SK-N-SH (cell line): ENCODE measurements at regions not wholly inside any gene's neighbourhood (a gene's known extent, or its start where the extent isn't known, plus 50 kb on each side); places are given as distances from the start of the nearest gene placed in this dataset.

Experiments
- CTCF ChIA-PET: fragments of 300-600, 350-600 bp; formaldehyde crosslinking; extraction: SDS; loops from one replicate; lab custom pipeline; 2021; lab: Yijun Ruan, JAX
- POLR2A ChIA-PET: fragments of 350-600 bp; sonication (Branson Sonifier 250); formaldehyde crosslinking; extraction: SDS; loops from one replicate; lab custom pipeline; 2020; ENCODE audit warnings: antibody characterized with exemption, inconsistent platforms; lab: Yijun Ruan, JAX
- DNase-seq: peaks from one replicate; pipeline ENCODE4 v3.0.0; 2012
- H2AFZ ChIP-seq: fragments of 200-600 bp; sonication (generic); 2 replicates; pipeline ENCODE4 v1.8.1; 2016; ENCODE audit warnings: antibody characterized with exemption, mild to moderate bottlenecking, low read depth
- H3F3A ChIP-seq: fragments of 200-600 bp; sonication (generic); replicated peaks from 2 replicates; pipeline ENCODE3; 2016; ENCODE audit warnings: antibody characterized with exemption, mild to moderate bottlenecking; ENCODE audit not compliant: insufficient read depth
- H3K27ac ChIP-seq, 2 experiments: fragments of 200-500 bp in 1 of 2; fragments of 200-600 bp in 1 of 2; sonication (Bioruptor generic) in 1 of 2; sonication (generic), shearing (Covaris generic) in 1 of 2; 2 replicates each; pipeline versions ENCODE4 v1.5.1 to v1.6.1; 2014 to 2016; ENCODE audit warnings: low read depth in 2 of 2, inconsistent platforms in 1 of 2, low read length in 1 of 2, mild to moderate bottlenecking in 1 of 2, mixed read lengths in 1 of 2
- H3K27me3 ChIP-seq: fragments of 200-600 bp; sonication (generic), shearing (Covaris generic); 2 replicates; pipeline ENCODE4 v1.6.1; 2016; ENCODE audit warnings: mixed run types; ENCODE audit not compliant: insufficient read depth
- H3K36me3 ChIP-seq, 2 experiments: fragments of 200-500 bp in 1 of 2; fragments of 200-600 bp in 1 of 2; sonication (Bioruptor generic) in 1 of 2; sonication (generic) in 1 of 2; replicated peaks in 1 of 2; 2 replicates each; pipeline versions ENCODE3 to v1.5.1; 2014 to 2016; ENCODE audit warnings: low read length in 1 of 2, mild to moderate bottlenecking in 1 of 2; ENCODE audit not compliant: insufficient read depth in 2 of 2, control insufficient read depth in 1 of 2
- H3K4me1 ChIP-seq, 2 experiments: fragments of 200-500 bp in 1 of 2; fragments of 200-600 bp in 1 of 2; sonication (Bioruptor generic) in 1 of 2; sonication (generic), shearing (Covaris generic) in 1 of 2; 2 replicates each; pipeline versions ENCODE4 v1.5.1 to v1.6.1; 2014 to 2016; ENCODE audit warnings: low read depth in 1 of 2, low read length in 1 of 2, mixed run types in 1 of 2; ENCODE audit not compliant: insufficient read depth in 2 of 2, control insufficient read depth in 1 of 2
- H3K4me2 ChIP-seq: fragments of 200-600 bp; sonication (generic), shearing (Covaris generic); 2 replicates; pipeline ENCODE4 v1.6.1; 2017; ENCODE audit warnings: mixed run types
- H3K4me3 ChIP-seq, 2 experiments: fragments of 200-500 bp in 1 of 2; fragments of 200-600 bp in 1 of 2; sonication (Bioruptor generic) in 1 of 2; sonication (generic), shearing (Covaris generic) in 1 of 2; 2 replicates each; pipeline versions ENCODE4 v1.5.1 to v1.8.1; 2014 to 2016; ENCODE audit warnings: low read depth in 2 of 2, inconsistent platforms in 1 of 2, low read length in 1 of 2, mild to moderate bottlenecking in 1 of 2, mixed read lengths in 1 of 2, moderate library complexity in 1 of 2
- H3K79me2 ChIP-seq: fragments of 200-600 bp; sonication (generic); 2 replicates; pipeline ENCODE4 v1.8.1; 2017; ENCODE audit warnings: mild to moderate bottlenecking; ENCODE audit not compliant: insufficient read depth
- H3K9ac ChIP-seq: fragments of 200-600 bp; sonication (generic); 2 replicates; pipeline ENCODE4 v1.6.1; 2017; ENCODE audit warnings: mixed run types
- H3K9me2 ChIP-seq: fragments of 200-600 bp; sonication (generic); 2 replicates; pipeline ENCODE4 v1.6.1; 2017; ENCODE audit warnings: mixed run types
- H3K9me3 ChIP-seq: fragments of 200-600 bp; sonication (generic); 2 replicates; pipeline ENCODE4 v1.6.1; 2017; ENCODE audit warnings: mixed run types, mild to moderate bottlenecking, moderate library complexity
- H4K20me1 ChIP-seq: fragments of 200-600 bp; sonication (generic); 2 replicates; pipeline ENCODE4 v1.6.1; 2017; ENCODE audit warnings: mild to moderate bottlenecking, mixed run types; ENCODE audit not compliant: insufficient read depth
- CHD2 ChIP-seq: fragments of 150-350 bp; IDR thresholded peaks from 2 replicates; pipeline ENCODE4 v1.6.1; 2018; ENCODE audit warnings: low read length; ENCODE audit not compliant: partially characterized antibody
- CTCF ChIP-seq: fragments of 200-600 bp; sonication (generic); IDR thresholded peaks from 2 replicates; pipeline ENCODE4 v1.6.1; 2017; ENCODE audit warnings: antibody characterized with exemption, mild to moderate bottlenecking, moderate library complexity
- ELF1 ChIP-seq: IDR thresholded peaks from 2 replicates; pipeline ENCODE4 v1.4.0; 2012
- EP300 ChIP-seq, 2 experiments: IDR thresholded peaks; 2 replicates each; pipeline versions ENCODE4 v1.4.0 to v1.6.1; 2012; ENCODE audit warnings: borderline replicate concordance in 1 of 2, low read depth in 1 of 2, low read length in 1 of 2
- EZH2phosphoT487 ChIP-seq: fragments of 200-600 bp; sonication (generic); IDR thresholded peaks from 2 replicates; pipeline ENCODE4 v1.6.1; 2017; ENCODE audit warnings: low read depth, mixed run types, mild to moderate bottlenecking, antibody characterized with exemption, moderate library complexity, borderline replicate concordance
- GABPA ChIP-seq: IDR thresholded peaks from 2 replicates; pipeline ENCODE4 v1.4.0; 2012; ENCODE audit warnings: low read depth, mild to moderate bottlenecking
- IRF3 ChIP-seq: fragments of 150-350 bp; IDR thresholded peaks from 2 replicates; pipeline ENCODE4 v1.6.1; 2016; ENCODE audit warnings: mild to moderate bottlenecking, low read depth, low read length
- MEF2A ChIP-seq: IDR thresholded peaks from 2 replicates; pipeline ENCODE4 v1.4.0; 2012; ENCODE audit warnings: low read depth, borderline replicate concordance
- NRF1 ChIP-seq: IDR thresholded peaks from 2 replicates; pipeline ENCODE4 v1.6.1; 2012; ENCODE audit warnings: low read depth, mild to moderate bottlenecking, low read length
- RFX5 ChIP-seq: IDR thresholded peaks from 2 replicates; pipeline ENCODE4 v1.6.1; 2012; ENCODE audit warnings: mild to moderate bottlenecking, improper control_type of control experiment, low read length
- RXRA ChIP-seq: IDR thresholded peaks from 2 replicates; pipeline ENCODE4 v1.4.0; 2012; ENCODE audit warnings: low read depth, mild to moderate bottlenecking, borderline replicate concordance
- SIN3A ChIP-seq: IDR thresholded peaks from 2 replicates; pipeline ENCODE4 v1.6.1; 2012; ENCODE audit warnings: low read depth, mild to moderate bottlenecking, low read length, moderate library complexity, borderline replicate concordance
- SMC3 ChIP-seq: IDR thresholded peaks from 2 replicates; pipeline ENCODE4 v1.6.1; 2012; ENCODE audit warnings: low read depth, low read length, improper control_type of control experiment
- TCF12 ChIP-seq: IDR thresholded peaks from 2 replicates; pipeline ENCODE4 v1.4.0; 2012
- TEAD4 ChIP-seq: IDR thresholded peaks from 2 replicates; pipeline ENCODE4 v1.4.0; 2012; ENCODE audit warnings: mild to moderate bottlenecking, borderline replicate concordance; ENCODE audit not compliant: insufficient read depth
- USF2 ChIP-seq: fragments of 150-350 bp; IDR thresholded peaks from 2 replicates; pipeline ENCODE4 v1.6.1; 2017; ENCODE audit warnings: antibody characterized with exemption, low read length, low read depth, borderline replicate concordance
- YY1 ChIP-seq: IDR thresholded peaks from 2 replicates; pipeline ENCODE4 v1.4.0; 2012; ENCODE audit warnings: low read depth, mild to moderate bottlenecking
- ZBTB33 ChIP-seq: IDR thresholded peaks from 2 replicates; pipeline ENCODE4 v1.4.0; 2012; ENCODE audit warnings: low read depth, borderline replicate concordance
- WGBS: methylation state at CpG from one replicate; pipeline ENCODE4 v1.1.6; 2017; ENCODE audit warnings: low lambda C conversion rate; 5-methylcytosine and 5-hydroxymethylcytosine counted together

- no peaks in the 10 kb centered on the region for H3K27me3 ChIP-seq
- H3K4me3 ChIP-seq, result no peak overlapping the region
- WGBS, result 2% methylated on average over 4 of the region's 4 CpGs
- no peaks in the 10 kb centered on the region for H3K9me2 ChIP-seq
- POLR2A ChIA-PET, result no interaction called here
- no peaks in the 10 kb centered on the region for H4K20me1 ChIP-seq
- H3K4me1 ChIP-seq, result no peaks in the 10 kb centered on the region
- TF ChIP-seq RXRA (no peak), IRF3 (no peak), RFX5 (no peak), SMC3 (no peak), ZBTB33 (no peak), TEAD4 (no peak), EZH2phosphoT487 (no peak), SIN3A (no peak), MEF2A (no peak), NRF1 (no peak), GABPA (no peak), YY1 (no peak), EP300 (IDR thresholded peaks at IDR 0.05; ENCODE audit: borderline replicate concordance in 1 of 2, low read depth in 1 of 2, low read length in 1 of 2) (no peak), TCF12 (no peak), USF2 (no peak), ELF1 (no peak), CTCF (no peak), CHD2 (no peak)
- TF ChIP-seq, all 33 proteins: peak for 0
- Histone ChIP-seq H3K79me2 (no peaks in the 10 kb centered on the region), H3K36me3 (no peaks in the 10 kb centered on the region), H2AFZ (no peak overlapping the region), H3K4me2 (no peak overlapping the region), H3K9ac (no peak overlapping the region), H3F3A (no peaks in the 10 kb centered on the region), H3K9me3 (no peaks in the 10 kb centered on the region), H3K27ac (no peak overlapping the region)
- no peak for DNase-seq
- CTCF ChIA-PET, result no interaction called here
Observed at GRCh38 chr12:60805364-60805763, 1209.5 kb downstream of the SLC16A7 start.
